A673 (cell line): ENCODE measurements at regions not wholly inside any gene's neighbourhood (a gene's known extent, or its start where the extent isn't known, plus 50 kb on each side); places are given as distances from the start of the nearest gene placed in this dataset.

Experiments
- EZH2 ChIP-seq: fragments of 200-600 bp; sonication (generic); IDR thresholded peaks from 2 replicates; pipeline ENCODE4 v1.6.1; 2017; ENCODE audit warnings: borderline replicate concordance, low read depth, mild to moderate bottlenecking, mixed read lengths, antibody characterized with exemption, low read length; ENCODE audit not compliant: poor library complexity, severe bottlenecking
- TF ChIP-seq, protein P1 (sequence below): fragments of 300-800, 200-600 bp; sonication (generic); conservative IDR thresholded peaks from 2 replicates; pipeline ENCODE4 v1.5.1; 2017; ENCODE audit warnings: low read depth, mild to moderate bottlenecking, antibody characterized with exemption, low read length, moderate library complexity, mixed read lengths

DNA sequence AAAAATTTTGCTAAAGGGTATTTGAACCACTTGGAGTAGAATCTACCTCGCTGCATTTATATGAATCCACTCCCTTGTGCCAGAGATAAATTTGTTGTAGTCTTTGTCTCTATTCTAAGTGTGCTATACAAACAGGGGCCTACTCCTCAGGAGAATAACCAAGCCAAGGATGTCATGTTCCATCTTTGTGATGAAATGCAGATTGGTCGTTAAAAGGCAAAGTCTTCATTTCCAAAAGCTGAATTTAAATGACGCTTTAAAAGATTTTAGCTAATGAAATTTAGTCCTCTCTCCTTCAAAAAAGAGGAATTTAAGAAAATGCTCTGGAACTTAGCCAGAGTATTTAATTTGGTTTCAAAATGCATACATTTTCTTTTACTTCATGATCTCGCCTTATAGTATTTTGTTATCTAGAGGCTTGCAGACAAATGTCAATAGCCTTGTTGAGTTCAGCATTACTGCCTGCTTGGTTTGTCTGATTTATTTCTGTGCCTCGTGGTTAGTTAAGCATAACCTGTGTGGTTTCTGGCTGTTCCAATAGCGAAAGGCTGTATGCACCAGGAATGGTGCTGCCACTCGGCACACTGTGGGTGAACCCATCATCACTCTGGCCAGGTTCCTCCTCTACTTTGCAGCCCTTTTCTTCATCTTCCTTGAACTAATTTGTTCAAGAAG lies 417.6 kb downstream of the ZNF521 start:
- TF ChIP-seq, protein P1, sequence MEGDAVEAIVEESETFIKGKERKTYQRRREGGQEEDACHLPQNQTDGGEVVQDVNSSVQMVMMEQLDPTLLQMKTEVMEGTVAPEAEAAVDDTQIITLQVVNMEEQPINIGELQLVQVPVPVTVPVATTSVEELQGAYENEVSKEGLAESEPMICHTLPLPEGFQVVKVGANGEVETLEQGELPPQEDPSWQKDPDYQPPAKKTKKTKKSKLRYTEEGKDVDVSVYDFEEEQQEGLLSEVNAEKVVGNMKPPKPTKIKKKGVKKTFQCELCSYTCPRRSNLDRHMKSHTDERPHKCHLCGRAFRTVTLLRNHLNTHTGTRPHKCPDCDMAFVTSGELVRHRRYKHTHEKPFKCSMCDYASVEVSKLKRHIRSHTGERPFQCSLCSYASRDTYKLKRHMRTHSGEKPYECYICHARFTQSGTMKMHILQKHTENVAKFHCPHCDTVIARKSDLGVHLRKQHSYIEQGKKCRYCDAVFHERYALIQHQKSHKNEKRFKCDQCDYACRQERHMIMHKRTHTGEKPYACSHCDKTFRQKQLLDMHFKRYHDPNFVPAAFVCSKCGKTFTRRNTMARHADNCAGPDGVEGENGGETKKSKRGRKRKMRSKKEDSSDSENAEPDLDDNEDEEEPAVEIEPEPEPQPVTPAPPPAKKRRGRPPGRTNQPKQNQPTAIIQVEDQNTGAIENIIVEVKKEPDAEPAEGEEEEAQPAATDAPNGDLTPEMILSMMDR = no peak
- no peak for TF ChIP-seq EZH2
